Colonic mucosa (tissue), 4 donors: ENCODE measurements at regions not wholly inside any gene's neighbourhood (a gene's known extent, or its start where the extent isn't known, plus 50 kb on each side); places are given as distances from the start of the nearest gene placed in this dataset.

Experiments used
- DNase-seq: peaks from one replicate; pipeline ENCODE4 v3.0.0-alpha.2; 2020
- H3K27ac ChIP-seq: fragments of 200-600 bp; one replicate; pipeline ENCODE4 v1.8.0; 2021
- H3K27me3 ChIP-seq: fragments of 200-600 bp; one replicate; pipeline ENCODE4 v1.8.0; 2021
- H3K36me3 ChIP-seq: fragments of 200-600 bp; one replicate; pipeline ENCODE4 v1.8.0; 2021
- H3K4me1 ChIP-seq: fragments of 200-600 bp; one replicate; pipeline ENCODE4 v1.8.0; 2021; ENCODE audit warnings: mild to moderate bottlenecking
- H3K4me3 ChIP-seq: fragments of 200-600 bp; one replicate; pipeline ENCODE4 v1.8.0; 2021
- H3K9ac ChIP-seq, 2 donors: one replicate each; pipeline ENCODE4 v1.7.0; 2013; ENCODE audit warnings: control low read depth in 2 of 2, low read depth in 2 of 2, low read length in 2 of 2
- H3K9me3 ChIP-seq: fragments of 200-600 bp; one replicate; pipeline ENCODE4 v1.8.0; 2021
- intact Hi-C: fragments of 100-400 bp; cut with DNase I; formaldehyde crosslinking; loops from one replicate; pipeline ENCODE4 v1.14.1; 2022
- TF ChIP-seq, protein P1 (sequence below): fragments of 200-600 bp; IDR thresholded peaks from one replicate; pipeline ENCODE4 v1.8.0; 2022; ENCODE audit warnings: antibody characterized with exemption, mild to moderate bottlenecking
- donor health status: healthy.
- donor health status: DM: no; HTN: no; CAD: no.
- donor health status: DM: no; HTN: no; CAD: no.

DNA sequence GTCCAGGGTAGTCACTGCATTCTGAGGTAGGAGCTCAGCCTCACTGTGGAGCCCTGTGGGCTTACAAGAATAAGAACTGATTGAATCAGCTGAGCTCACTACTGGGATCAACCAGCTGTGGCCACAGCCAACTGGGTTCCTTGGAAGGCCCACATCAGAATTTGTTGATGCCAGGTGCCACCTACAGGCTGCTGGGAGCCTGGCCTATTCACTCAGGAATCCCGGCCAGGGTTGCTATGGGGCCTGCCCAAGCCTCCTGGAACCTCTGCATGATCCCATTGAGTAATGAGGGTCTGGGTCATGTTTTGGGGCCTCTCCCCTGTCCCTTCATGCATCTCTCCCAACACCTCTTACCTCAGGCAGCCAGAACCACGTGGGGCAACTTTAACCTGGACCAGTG, 53.9 kb upstream of the KIAA1210 start:
- H3K27me3 ChIP-seq: no peaks in the 10 kb centered on the region
- no peaks in the 10 kb centered on the region for H3K36me3 ChIP-seq
- TF ChIP-seq, protein P1, sequence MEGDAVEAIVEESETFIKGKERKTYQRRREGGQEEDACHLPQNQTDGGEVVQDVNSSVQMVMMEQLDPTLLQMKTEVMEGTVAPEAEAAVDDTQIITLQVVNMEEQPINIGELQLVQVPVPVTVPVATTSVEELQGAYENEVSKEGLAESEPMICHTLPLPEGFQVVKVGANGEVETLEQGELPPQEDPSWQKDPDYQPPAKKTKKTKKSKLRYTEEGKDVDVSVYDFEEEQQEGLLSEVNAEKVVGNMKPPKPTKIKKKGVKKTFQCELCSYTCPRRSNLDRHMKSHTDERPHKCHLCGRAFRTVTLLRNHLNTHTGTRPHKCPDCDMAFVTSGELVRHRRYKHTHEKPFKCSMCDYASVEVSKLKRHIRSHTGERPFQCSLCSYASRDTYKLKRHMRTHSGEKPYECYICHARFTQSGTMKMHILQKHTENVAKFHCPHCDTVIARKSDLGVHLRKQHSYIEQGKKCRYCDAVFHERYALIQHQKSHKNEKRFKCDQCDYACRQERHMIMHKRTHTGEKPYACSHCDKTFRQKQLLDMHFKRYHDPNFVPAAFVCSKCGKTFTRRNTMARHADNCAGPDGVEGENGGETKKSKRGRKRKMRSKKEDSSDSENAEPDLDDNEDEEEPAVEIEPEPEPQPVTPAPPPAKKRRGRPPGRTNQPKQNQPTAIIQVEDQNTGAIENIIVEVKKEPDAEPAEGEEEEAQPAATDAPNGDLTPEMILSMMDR: no peak
- intact Hi-C loops: no loop called here
- no peaks in the 10 kb centered on the region for H3K9me3 ChIP-seq
- H3K9ac ChIP-seq: no peak overlapping the region
- peak; percentile 24 for DNase-seq
- H3K4me1 ChIP-seq: no peaks in the 10 kb centered on the region
- H3K27ac ChIP-seq: no peak overlapping the region
- H3K4me3 ChIP-seq: no peak overlapping the region

DNA sequence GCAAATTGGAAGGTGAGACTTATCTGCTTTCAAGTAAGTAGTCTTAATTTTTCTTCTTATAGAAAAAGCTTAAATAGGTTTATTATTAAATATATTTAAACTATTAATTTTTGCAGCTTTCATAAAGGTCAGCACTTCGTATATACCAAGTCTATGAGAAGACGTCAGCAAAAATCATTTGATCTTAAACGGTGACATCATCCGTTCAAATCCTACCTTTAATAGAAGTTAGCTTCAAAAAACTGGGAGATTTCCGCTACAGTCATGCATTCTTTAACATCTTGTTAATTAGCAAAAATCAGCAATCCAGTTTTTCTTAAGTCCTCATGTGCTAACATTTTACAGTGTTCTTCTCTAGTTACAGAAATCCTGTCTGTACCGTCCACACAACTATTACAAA, 49.9 kb upstream of the PGRMC1 start:
- intact Hi-C loops: no loop called here
- Histone ChIP-seq H3K27me3 (no peaks in the 10 kb centered on the region), H3K9me3 (no peaks in the 10 kb centered on the region), H3K4me3 (no peak overlapping the region), H3K9ac (no peak overlapping the region), H3K27ac (no peak overlapping the region), H3K36me3 (no peaks in the 10 kb centered on the region), H3K4me1 (no peaks in the 10 kb centered on the region)
- TF ChIP-seq, protein P1: no peak
- no peak for DNase-seq
